HL-60/S4 (cell line): ENCODE measurements at regions not wholly inside any gene's neighbourhood (a gene's known extent, or its start where the extent isn't known, plus 50 kb on each side); places are given as distances from the start of the nearest gene placed in this dataset.
"Not testable (repeated sequence)": the region's sequence is repeated elsewhere in the genome, so short reads cannot be mapped to it uniquely, and the experiment has no call there.

Experiments
- in situ Hi-C: fragments of 300-500 bp; cut with MboI; formaldehyde crosslinking; loops from 2 replicates; pipeline ENCODE4 v1.14.3; 2022; ENCODE audit warnings: low sequenced_read_pairs

- in situ Hi-C loops, result no loop called here
Observed at GRCh38 chr7:155226261-155227003, 71.2 kb upstream of the INSIG1 start.

- in situ Hi-C loops, result no loop called here
Observed at GRCh38 chr7:155227004-155227787, 70.5 kb upstream of the INSIG1 start.

GRCh38 chr7:155227788-155228458, 69.8 kb upstream of the INSIG1 start:
- in situ Hi-C loops, result no loop called here

- in situ Hi-C loops, result no loop called here
Observed at GRCh38 chr7:155228459-155228845, 69.2 kb upstream of the INSIG1 start.

GRCh38 chr7:155228894-155229293, 68.8 kb upstream of the INSIG1 start:
- in situ Hi-C loops, result no loop called here

- in situ Hi-C loops, result no loop called here
Observed at GRCh38 chr7:155229548-155230168, 68.0 kb upstream of the INSIG1 start.

GRCh38 chr7:155230169-155230593, 67.5 kb upstream of the INSIG1 start:
- in situ Hi-C loops, result no loop called here

- in situ Hi-C loops, result no loop called here
Observed at GRCh38 chr7:155231241-155231800, 66.4 kb upstream of the INSIG1 start.

GRCh38 chr7:155231941-155232340, 65.7 kb upstream of the INSIG1 start:
- in situ Hi-C loops, result no loop called here

- in situ Hi-C loops, result no loop called here
Observed at GRCh38 chr7:155232911-155233310, 64.8 kb upstream of the INSIG1 start.

- in situ Hi-C loops, result no loop called here
Observed at GRCh38 chr7:155233311-155234157, 64.1 kb upstream of the INSIG1 start.

- in situ Hi-C loops, result no loop called here
Observed at GRCh38 chr7:155234158-155234492, 63.6 kb upstream of the INSIG1 start.

- in situ Hi-C loops, result no loop called here
Observed at GRCh38 chr7:155234950-155235789, 62.5 kb upstream of the INSIG1 start.

GRCh38 chr7:155236386-155236785, 61.3 kb upstream of the INSIG1 start:
- in situ Hi-C loops, result no loop called here

GRCh38 chr7:155237297-155237696, 60.4 kb upstream of the INSIG1 start:
- in situ Hi-C loops, result no loop called here

GRCh38 chr7:155237730-155238129, 59.9 kb upstream of the INSIG1 start:
- in situ Hi-C loops, result no loop called here

GRCh38 chr7:155239431-155240087, 58.1 kb upstream of the INSIG1 start:
- in situ Hi-C loops, result not testable (repeated sequence)

- in situ Hi-C loops, result no loop called here
Observed at GRCh38 chr7:155244675-155245074, 53.0 kb upstream of the INSIG1 start.
